Thoracic aorta (tissue), 2 donors: ENCODE measurements at regions not wholly inside any gene's neighbourhood (a gene's known extent, or its start where the extent isn't known, plus 50 kb on each side); places are given as distances from the start of the nearest gene placed in this dataset.
"Not testable (repeated sequence)": the region's sequence is repeated elsewhere in the genome, so short reads cannot be mapped to it uniquely, and the experiment has no call there.

ENCODE experiments used
- ATAC-seq: fragments of 150-250 bp; one replicate; pipeline ENCODE4 v1.8.0; 2017; ENCODE audit warnings: low read depth; ENCODE audit not compliant: insufficient number of reproducible peaks, low FRiP score
- DNase-seq: peaks from one replicate; pipeline ENCODE4 v3.0.0-alpha.2; 2020; ENCODE audit warnings: low spot score
- H3K27ac ChIP-seq, 2 donors: fragments of 200-600 bp; sonication (generic); 1 replicate in 1 of 2; 2 replicates in 1 of 2; pipeline ENCODE4 v1.5.1; 2016; ENCODE audit warnings: mild to moderate bottlenecking in 2 of 2, moderate library complexity in 2 of 2
- H3K27me3 ChIP-seq: fragments of 200-600 bp; sonication (generic); replicated peaks from 2 replicates; pipeline ENCODE4 v1.6.0; 2016; ENCODE audit warnings: mild to moderate bottlenecking; ENCODE audit not compliant: insufficient read depth
- H3K36me3 ChIP-seq: fragments of 200-600 bp; sonication (generic); one replicate; pipeline ENCODE4 v1.5.1; 2016
- H3K4me1 ChIP-seq, 2 donors: fragments of 200-600 bp; sonication (generic); 1 replicate in 1 of 2; 2 replicates in 1 of 2; pipeline versions ENCODE4 v1.5.1 to v1.6.0; 2016; ENCODE audit warnings: low read depth in 2 of 2, mild to moderate bottlenecking in 1 of 2; ENCODE audit not compliant: control insufficient read depth in 1 of 2
- H3K4me3 ChIP-seq: fragments of 200-600 bp; sonication (generic); 2 replicates; pipeline ENCODE4 v1.5.1; 2016; ENCODE audit warnings: mild to moderate bottlenecking
- H3K9me3 ChIP-seq: fragments of 200-600 bp; sonication (generic); 2 replicates; pipeline ENCODE4 v1.5.1; 2016
- CTCF ChIP-seq: fragments of 200-600 bp; sonication (generic); IDR thresholded peaks from one replicate; pipeline ENCODE4 v1.5.1; 2019; ENCODE audit warnings: antibody characterized with exemption

GRCh38 chr12:67091678-67092077 is 177.5 kb upstream of the CAND1 start:
- no peak overlapping the region for H3K4me3 ChIP-seq
- no peaks in the 10 kb centered on the region for H3K9me3 ChIP-seq
- H3K27ac ChIP-seq: no peak overlapping the region
- no peaks in the 10 kb centered on the region for H3K27me3 ChIP-seq
- ATAC-seq: no peak
- no peaks in the 10 kb centered on the region for H3K36me3 ChIP-seq
- no peak for DNase-seq
- no peak for TF ChIP-seq CTCF
- no peaks in the 10 kb centered on the region for H3K4me1 ChIP-seq

- DNase-seq, ATAC-seq, H3K9me3 ChIP-seq, H3K4me3 ChIP-seq, H3K4me1 ChIP-seq, H3K36me3 ChIP-seq, H3K27me3 ChIP-seq, H3K27ac ChIP-seq: not testable (repeated sequence)
Measured at GRCh38 chr12:67092934-67093333, 176.2 kb upstream of the CAND1 start.

GRCh38 chr12:67096533-67097318 is 172.4 kb upstream of the CAND1 start:
- no peaks in the 10 kb centered on the region for H3K27me3 ChIP-seq
- ATAC-seq (peak; percentile 69), DNase-seq (no peak)
- no peaks in the 10 kb centered on the region for H3K9me3 ChIP-seq
- no peak overlapping the region for H3K27ac ChIP-seq
- H3K4me1 ChIP-seq: peaks cover 0 to 5% of the 10 kb centered on the region in 2 donors
- H3K4me3 ChIP-seq: no peak overlapping the region
- no peak for TF ChIP-seq CTCF
- H3K36me3 ChIP-seq: no peaks in the 10 kb centered on the region

GRCh38 chr12:67099858-67100257 is 169.3 kb upstream of the CAND1 start:
- ATAC-seq (no peak), DNase-seq (no peak)
- H3K27me3 ChIP-seq: no peaks in the 10 kb centered on the region
- TF ChIP-seq CTCF: no peak
- H3K4me1 ChIP-seq: peaks cover 0 to 5% of the 10 kb centered on the region in 2 donors
- H3K27ac ChIP-seq: no peak overlapping the region
- no peak overlapping the region for H3K4me3 ChIP-seq
- no peaks in the 10 kb centered on the region for H3K9me3 ChIP-seq
- H3K36me3 ChIP-seq: no peaks in the 10 kb centered on the region

- no peak overlapping the region for H3K4me3 ChIP-seq
- no peak for TF ChIP-seq CTCF
- no peaks in the 10 kb centered on the region for H3K4me1 ChIP-seq
- H3K27me3 ChIP-seq: no peaks in the 10 kb centered on the region
- DNase-seq (no peak), ATAC-seq (no peak)
- no peaks in the 10 kb centered on the region for H3K36me3 ChIP-seq
- no peak overlapping the region for H3K27ac ChIP-seq
- H3K9me3 ChIP-seq: no peaks in the 10 kb centered on the region
Measured at GRCh38 chr12:67103521-67103920, 165.6 kb upstream of the CAND1 start.

- Histone ChIP-seq H3K36me3 (no peaks in the 10 kb centered on the region), H3K4me3 (no peak overlapping the region), H3K4me1 (no peaks in the 10 kb centered on the region), H3K27me3 (no peaks in the 10 kb centered on the region), H3K9me3 (no peaks in the 10 kb centered on the region), H3K27ac (no peak overlapping the region)
- ATAC-seq (no peak), DNase-seq (no peak)
- no peak for TF ChIP-seq CTCF
Measured at GRCh38 chr12:67107235-67107634, 161.9 kb upstream of the CAND1 start.
